HG03354 (cell line): ENCODE measurements at regions not wholly inside any gene's neighbourhood (a gene's known extent, or its start where the extent isn't known, plus 50 kb on each side); places are given as distances from the start of the nearest gene placed in this dataset.
"Not testable (repeated sequence)": the region's sequence is repeated elsewhere in the genome, so short reads cannot be mapped to it uniquely, and the experiment has no call there.

Experiments
- ATAC-seq: cut with Tn5 transposase; IDR thresholded peaks from one replicate; pipeline ENCODE4 v1.9.1; 2021; ENCODE audit warnings: mild to moderate bottlenecking; ENCODE audit not compliant: unreplicated experiment, poor library complexity, severe bottlenecking

GRCh38 chr2:149858901-149859634, 271.5 kb upstream of the MMADHC start:
- no peak for ATAC-seq

DNA sequence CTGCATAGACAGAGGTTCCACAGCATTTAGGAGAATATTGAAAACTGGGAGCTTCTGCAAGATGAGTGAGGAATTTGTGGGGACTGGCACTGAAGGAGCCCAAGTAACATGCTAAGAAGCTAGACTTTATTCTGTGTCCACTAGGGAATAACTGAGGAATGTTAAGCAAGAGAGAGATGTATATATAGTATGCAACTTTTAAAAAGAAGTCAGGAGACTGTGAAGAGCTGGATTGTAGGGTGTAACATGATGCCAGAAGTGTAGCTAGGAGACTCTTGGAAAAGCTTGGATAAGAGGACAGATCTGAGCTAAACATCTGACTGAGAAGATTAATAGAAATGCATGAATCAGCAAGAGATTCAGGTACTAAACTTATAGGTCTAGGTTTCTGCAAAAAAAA, 270.6 kb upstream of the MMADHC start:
- no peak for ATAC-seq

DNA sequence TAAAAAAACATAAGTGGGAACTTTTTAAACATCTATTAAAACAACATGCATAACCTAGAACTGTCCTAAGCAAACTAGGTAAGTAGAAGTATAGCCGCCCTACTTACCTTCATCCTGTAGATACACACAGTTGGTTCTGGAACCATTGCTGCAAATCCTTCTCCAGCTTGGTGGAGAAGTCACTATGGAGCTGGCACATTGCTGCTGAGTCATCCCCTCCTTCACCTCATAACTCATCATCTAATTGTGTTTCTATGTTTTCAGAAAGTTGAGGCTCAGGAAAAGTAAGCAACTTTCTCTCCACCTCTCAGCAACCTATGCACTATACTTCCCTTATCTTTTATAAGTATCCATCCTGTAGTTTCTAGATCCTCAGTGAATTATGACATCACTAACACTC, 269.8 kb upstream of the MMADHC start:
- no peak for ATAC-seq

- not testable (repeated sequence) for ATAC-seq
These were observed 268.3 kb upstream of the MMADHC start for GRCh38 chr2:149855859-149856258.

DNA sequence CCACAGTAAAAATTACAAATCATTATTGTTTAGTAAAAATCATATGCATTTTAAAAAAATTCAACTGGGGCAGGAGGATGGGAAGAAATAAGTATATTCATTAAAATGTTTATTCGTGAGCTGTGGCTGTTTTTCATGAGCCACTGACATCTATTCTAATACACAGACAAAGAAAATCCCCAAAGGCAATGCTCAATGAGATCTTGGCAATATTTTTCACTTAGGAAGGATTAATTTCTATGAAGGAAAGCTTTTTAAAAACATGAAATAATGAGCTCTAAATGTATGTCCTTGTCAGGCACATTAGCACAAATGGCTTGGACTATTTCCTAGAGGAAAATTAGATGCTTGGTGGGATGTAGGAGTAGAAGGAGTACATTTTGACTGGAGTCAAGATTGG, 262.0 kb upstream of the MMADHC start:
- ATAC-seq: no peak

DNA sequence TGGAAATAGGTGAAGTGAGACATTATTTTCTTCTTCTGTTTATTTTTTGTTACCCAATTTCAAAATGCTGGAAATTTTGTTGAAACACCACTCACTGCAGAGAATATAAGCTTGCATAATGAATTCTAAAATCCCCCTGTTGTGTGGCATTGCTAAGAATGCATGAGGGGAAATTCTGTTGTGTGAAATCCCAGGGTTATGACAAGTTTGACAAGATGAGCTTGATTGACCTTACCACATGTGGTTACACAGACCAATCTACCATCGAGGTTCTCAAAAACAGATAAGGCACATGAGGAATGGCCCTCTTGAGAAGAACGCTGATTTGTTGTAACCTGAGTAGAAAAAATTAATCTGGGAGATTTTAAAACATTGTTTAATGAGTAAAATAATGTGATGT, 261.6 kb upstream of the MMADHC start:
- no peak for ATAC-seq

DNA sequence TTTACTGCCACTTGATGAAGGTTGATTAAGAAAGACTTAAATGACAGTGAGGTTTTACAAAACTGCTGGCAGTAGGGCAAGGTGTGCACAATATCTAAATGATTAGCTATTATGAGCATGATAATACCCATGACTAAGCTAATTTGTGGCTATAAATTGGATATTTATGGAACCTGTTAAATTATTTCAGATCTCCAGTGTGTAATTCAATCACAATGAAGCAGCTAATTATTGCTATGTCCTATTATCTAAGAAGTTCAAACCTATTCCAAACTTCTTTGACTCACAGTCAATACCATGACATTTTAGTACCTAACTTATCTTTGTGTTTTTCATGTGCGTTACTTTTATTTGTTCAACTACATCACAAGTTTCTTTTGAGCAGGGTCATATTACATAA, 253.8 kb upstream of the MMADHC start:
- no peak for ATAC-seq

- ATAC-seq: no peak
These were observed 244.7 kb upstream of the MMADHC start for GRCh38 chr2:149832324-149832723.

GRCh38 chr2:149828520-149829210, 241.1 kb upstream of the MMADHC start:
- ATAC-seq: no peak

- no peak for ATAC-seq
These were observed 240.1 kb upstream of the MMADHC start for GRCh38 chr2:149827585-149828126.

GRCh38 chr2:149826471-149827125, 239.0 kb upstream of the MMADHC start:
- no peak for ATAC-seq

DNA sequence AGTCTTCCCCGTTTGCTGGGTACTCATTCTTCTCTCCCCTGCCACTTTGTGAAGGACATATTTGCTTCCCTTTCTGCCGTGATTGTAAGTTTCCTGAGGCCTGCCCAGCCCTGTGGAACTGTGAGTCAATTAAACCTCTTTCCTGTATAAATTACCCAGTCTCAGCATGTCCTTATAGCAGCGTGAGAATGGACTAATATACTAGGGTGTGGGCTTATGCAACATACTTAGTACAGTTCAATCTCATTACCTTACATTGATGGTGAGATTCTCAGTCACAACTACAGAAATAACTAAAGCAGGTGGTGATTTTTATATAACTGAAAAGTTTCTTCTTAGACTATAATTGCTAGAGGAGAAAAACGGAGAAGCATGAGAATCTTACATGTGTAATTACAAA, 237.9 kb upstream of the MMADHC start:
- no peak for ATAC-seq

GRCh38 chr2:149824136-149824535, 236.6 kb upstream of the MMADHC start:
- ATAC-seq: no peak

GRCh38 chr2:149819356-149819957, 231.9 kb upstream of the MMADHC start:
- ATAC-seq: no peak

- no peak for ATAC-seq
These were observed 229.4 kb upstream of the MMADHC start for GRCh38 chr2:149816756-149817551.

DNA sequence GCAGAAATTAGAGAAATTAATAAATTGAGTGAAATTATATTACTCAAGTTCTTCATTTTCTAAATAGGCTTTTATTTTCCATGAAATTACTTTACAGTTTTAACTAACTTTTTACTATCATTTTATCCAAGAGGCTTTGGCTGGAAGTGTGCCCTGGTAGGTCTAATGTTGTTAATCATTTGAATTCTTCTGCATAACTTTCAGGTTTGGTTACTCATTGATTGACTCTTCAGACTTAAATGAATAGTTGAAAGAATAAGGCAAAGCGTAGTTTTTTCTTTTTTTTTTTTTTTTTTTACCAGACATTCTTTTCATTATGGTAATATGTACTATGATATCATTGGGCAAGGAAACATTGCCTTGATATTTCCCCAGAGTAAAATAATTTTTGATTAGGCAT, 228.4 kb upstream of the MMADHC start:
- ATAC-seq: no peak

DNA sequence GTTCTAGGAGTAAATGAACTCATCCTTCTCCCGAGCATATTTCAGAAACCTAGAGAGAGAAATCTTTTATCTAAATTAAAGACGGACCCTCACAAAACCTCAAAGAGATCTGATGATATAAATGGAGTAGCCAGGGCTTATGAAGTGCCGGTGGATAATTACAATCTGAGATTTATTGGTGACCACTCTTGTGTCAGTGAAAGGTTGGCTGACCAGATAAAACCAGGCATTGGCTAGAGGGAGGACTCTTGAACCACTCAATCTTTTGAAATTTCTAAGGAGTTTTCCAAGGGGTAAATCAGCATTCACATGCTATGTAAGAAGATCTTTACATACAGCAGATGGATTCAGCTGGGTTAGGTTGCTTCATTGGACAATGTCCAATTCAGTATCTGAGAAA, 227.3 kb upstream of the MMADHC start:
- no peak for ATAC-seq

GRCh38 chr2:149814049-149814448, 226.5 kb upstream of the MMADHC start:
- no peak for ATAC-seq

- no peak for ATAC-seq
These were observed 221.0 kb upstream of the MMADHC start for GRCh38 chr2:149808556-149808955.

DNA sequence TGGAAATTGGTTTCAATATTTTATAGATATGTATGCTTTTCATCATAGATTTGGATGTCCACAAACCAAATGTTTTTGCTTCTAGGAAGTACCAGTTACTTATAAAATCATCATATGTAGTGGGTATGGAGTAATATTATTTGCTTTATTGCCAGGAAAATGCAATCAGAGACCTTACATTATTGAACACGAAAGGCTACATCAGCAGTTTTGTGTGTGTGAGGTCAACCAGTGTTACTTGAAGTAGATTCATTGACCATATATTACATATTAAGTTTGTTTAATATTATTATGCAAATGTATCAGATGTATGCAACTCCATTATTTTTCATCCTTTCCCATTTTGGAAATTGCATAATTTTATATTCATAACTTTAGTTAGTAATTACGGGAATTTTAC, 219.1 kb upstream of the MMADHC start:
- no peak for ATAC-seq
